Epithelial cell of prostate (primary cell): ENCODE measurements at regions not wholly inside any gene's neighbourhood (a gene's known extent, or its start where the extent isn't known, plus 50 kb on each side); places are given as distances from the start of the nearest gene placed in this dataset.
A peak's percentile ranks its signal among the peaks of the same experiment; 100 is the strongest.

ENCODE experiments used
- DNase-seq: peaks from one replicate; pipeline ENCODE4 v3.0.0-alpha.2; 2011; ENCODE audit warnings: low read depth, low spot score
- H3K27ac ChIP-seq: fragments of 450-650 bp; 2 replicates; pipeline ENCODE4 v1.5.1; 2017; ENCODE audit warnings: mild to moderate bottlenecking

DNA sequence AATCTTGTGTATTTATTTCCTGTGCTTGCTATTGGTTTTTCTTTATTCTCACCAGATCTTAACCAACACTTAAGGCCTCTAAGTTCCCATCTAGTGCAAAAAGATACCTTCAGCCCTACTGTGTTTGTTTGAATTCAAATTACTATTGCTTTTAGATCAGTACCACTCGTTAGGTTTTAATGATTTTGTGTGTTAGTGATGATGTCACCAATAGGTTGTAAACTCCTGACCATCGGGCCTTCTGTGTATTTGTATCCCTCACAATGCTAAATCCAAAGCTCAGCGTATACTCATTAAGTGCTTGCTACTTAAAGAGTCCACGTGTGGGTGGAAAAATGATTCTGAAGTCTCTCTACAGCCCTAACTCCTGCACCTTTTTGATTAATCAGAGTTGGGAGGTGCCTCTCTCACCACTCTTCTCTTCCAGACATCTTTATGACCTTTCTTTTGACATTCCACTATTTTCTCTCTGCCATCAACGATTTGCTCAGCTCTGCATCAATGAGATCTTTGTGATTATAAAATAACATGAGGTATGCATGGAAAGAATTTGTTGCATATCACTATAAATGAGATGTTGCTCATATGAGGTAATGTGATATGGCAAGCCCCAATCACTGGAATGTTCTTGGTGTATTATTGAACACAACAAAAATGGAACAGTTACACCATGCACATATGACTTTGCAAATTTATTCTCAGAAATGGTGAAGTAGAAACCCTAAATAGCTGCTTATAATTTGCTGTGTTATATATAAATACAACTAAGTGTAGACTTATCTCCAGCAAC, 55.1 kb upstream of the LAMA2 start:
- DNase-seq: no peak
- no peak overlapping the region for H3K27ac ChIP-seq

GRCh38 chr6:128826606-128827005, 56.3 kb upstream of the LAMA2 start:
- H3K27ac ChIP-seq: no peak overlapping the region
- DNase-seq: no peak

DNA sequence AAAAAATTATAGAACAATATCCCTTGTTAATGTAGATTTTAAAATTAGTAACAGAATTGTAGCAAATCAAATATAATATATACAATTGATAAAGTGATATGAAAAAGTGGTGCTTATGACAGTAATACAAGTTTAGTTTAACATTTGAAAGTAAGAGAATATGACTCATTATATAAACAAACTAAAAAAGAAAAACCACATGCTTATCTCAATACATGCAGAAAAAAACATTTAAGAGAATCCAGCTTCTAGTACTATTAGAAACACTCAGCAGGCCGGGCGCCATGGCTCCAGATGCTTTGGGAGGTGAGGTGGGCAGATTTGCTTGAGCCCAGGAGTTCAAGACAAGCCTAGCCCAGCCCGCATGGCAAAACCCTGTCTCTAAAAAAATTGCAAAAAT, 60.7 kb upstream of the LAMA2 start:
- DNase-seq: no peak
- H3K27ac ChIP-seq: no peak overlapping the region

GRCh38 chr6:128821116-128821515, 61.8 kb upstream of the LAMA2 start:
- H3K27ac ChIP-seq: no peak overlapping the region
- DNase-seq: no peak

DNA sequence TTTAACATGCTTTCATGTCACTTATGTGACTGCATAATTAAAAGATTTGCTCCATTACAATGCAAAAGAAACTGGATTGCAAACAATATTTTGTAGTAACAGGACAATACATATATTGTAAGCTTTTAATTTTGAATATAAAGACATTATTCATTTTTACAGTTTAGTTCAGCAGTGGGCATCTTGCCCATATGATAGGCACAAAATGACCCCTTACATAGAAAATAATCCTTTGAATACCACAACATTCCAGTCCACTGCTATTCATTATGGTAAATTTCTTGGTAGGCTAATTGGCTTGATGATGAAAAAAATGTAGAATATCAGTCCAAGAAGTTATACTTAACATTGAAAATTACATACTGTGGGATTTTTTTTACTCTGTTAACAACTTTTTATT, 74.1 kb upstream of the LAMA2 start:
- DNase-seq: no peak
- H3K27ac ChIP-seq: no peak overlapping the region

DNA sequence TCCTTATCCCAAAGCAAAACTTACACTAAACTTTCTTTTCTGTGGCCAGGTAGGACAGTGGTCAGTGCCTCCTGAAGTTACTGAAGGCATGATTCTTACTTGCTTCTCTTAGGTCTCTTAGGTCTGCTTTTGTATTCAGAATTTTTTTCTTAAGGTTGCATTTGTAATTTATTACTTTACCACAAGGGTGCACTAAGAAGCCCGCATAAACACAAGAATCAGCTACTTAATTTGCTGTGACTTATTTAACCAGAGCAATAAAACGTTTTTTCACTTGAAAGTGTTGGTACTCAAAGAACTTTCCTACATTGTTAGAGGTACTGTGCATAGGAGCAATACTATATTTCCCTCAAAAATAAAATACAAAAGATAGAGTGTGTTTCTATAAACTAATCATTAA, 75.4 kb upstream of the LAMA2 start:
- no peak for DNase-seq

GRCh38 chr6:128806261-128806660, 76.7 kb upstream of the LAMA2 start:
- H3K27ac ChIP-seq: no peak overlapping the region
- DNase-seq: no peak

More for the DNA sequence above, 75.4 kb upstream of the LAMA2 start:
- H3K27ac ChIP-seq: no peak overlapping the region

GRCh38 chr6:128803911-128804310, 79.0 kb upstream of the LAMA2 start:
- no peak for DNase-seq
- no peak overlapping the region for H3K27ac ChIP-seq

DNA sequence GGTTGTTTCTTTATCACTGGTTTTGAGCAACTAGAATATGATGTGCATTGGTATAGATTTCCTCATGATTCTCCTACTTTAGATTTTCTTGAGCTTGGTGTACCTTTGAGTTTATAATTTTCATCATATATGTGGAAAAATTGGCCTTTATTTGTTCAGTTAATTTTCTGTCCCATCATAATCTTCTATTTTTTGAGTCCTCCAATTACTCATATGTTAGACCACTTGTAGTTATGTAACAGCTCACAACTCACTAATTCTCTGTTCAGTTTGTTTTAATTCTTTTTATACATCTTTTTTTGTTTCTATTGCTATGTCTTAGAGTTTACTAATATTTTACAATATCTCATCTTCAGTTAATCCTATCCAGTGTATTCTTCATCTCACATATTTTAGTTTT, 81.3 kb upstream of the LAMA2 start:
- no peak overlapping the region for H3K27ac ChIP-seq
- no peak for DNase-seq

GRCh38 chr6:128784266-128784665, 98.7 kb upstream of the LAMA2 start:
- DNase-seq: no peak

GRCh38 chr6:128768187-128768586, 114.8 kb upstream of the LAMA2 start:
- no peak for DNase-seq
- H3K27ac ChIP-seq: no peak overlapping the region

More at GRCh38 chr6:128784266-128784665, 98.7 kb upstream of the LAMA2 start:
- H3K27ac ChIP-seq: no peak overlapping the region

DNA sequence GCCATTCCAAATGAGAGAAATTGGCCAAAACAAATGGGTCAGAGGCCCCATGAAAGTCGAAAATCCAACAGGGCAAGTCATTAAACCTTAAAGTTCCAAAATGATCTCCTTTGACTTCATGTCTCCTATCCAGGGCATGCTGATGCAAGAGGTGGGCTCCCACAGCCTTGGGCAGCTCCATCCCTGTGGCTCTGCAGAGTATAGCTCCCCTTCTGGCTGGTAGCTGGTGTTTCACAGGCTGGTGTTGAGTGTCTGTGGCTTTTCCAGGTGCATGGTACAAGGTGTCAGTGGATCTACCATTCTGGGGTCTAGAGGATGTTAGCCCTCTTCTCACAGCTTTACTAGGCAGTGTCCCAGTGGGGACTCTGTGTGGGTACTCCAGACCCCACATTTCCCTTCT, 115.2 kb upstream of the LAMA2 start:
- DNase-seq: no peak

DNA sequence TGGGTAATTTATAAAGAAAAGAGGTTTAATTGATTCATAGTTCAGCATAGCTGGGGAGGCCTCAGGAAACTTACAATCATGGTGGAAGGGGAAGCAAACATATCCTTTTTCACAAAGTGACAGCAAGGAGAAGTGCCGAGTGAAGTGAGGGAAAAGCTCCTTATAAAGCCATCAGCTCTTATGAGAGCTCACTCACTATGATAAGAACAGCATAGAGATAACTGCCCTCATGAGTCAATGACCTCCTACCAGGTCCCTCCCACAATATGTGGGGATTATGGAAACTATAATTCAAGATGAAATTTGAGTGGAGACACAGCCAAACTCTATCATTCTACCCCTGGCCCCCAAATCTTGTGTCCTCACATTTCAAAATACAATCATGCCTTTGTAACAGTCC, 115.8 kb upstream of the LAMA2 start:
- no peak overlapping the region for H3K27ac ChIP-seq

More for the DNA sequence above, 115.2 kb upstream of the LAMA2 start:
- no peak overlapping the region for H3K27ac ChIP-seq

GRCh38 chr6:128763599-128764300, 119.2 kb upstream of the LAMA2 start:
- no peak overlapping the region for H3K27ac ChIP-seq
- peak; percentile 66 for DNase-seq

More for the DNA sequence above, 115.8 kb upstream of the LAMA2 start:
- DNase-seq: no peak

DNA sequence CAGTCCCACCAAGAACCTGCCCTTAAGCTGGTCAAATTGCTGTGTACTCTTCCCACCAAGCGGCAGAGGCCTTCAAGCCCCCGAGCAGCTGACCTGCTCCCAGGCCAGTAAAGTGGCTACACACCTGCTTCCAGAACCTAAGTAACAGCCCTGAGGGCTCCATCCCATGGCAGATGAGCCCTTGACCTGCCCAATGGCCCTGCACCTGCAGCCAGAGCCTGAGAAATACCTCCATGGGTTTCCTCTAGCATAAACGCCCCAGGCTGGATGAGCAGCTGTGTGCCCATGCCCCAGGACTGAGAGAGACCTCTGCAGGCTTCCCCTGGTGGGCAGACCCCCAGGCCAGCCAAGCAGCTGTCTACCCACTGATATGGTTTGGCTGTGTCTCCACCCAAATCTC, 123.0 kb upstream of the LAMA2 start:
- DNase-seq: no peak

GRCh38 chr6:128759447-128759846, 123.5 kb upstream of the LAMA2 start:
- no peak overlapping the region for H3K27ac ChIP-seq
- DNase-seq: no peak

More for the DNA sequence above, 123.0 kb upstream of the LAMA2 start:
- H3K27ac ChIP-seq: no peak overlapping the region

DNA sequence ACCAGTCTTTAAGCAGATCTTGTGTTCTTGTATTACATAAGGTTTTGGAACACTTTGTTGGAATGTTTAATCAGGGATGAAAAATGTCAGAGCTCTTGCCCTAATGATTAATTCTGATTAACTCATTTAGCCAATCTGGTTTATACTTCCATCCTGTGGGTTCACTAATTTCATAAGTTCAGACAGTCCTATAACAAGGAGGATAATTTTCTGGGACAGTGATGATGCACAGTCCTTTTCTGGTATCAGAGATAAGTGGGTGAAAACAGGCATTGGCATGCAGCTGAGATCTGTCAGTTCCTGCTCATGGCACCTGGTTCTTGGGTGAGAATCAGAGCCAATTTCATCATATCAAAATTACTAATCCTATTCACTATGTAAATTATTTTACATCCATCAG, 125.0 kb upstream of the LAMA2 start:
- peak; percentile 18 for DNase-seq
- no peak overlapping the region for H3K27ac ChIP-seq

DNA sequence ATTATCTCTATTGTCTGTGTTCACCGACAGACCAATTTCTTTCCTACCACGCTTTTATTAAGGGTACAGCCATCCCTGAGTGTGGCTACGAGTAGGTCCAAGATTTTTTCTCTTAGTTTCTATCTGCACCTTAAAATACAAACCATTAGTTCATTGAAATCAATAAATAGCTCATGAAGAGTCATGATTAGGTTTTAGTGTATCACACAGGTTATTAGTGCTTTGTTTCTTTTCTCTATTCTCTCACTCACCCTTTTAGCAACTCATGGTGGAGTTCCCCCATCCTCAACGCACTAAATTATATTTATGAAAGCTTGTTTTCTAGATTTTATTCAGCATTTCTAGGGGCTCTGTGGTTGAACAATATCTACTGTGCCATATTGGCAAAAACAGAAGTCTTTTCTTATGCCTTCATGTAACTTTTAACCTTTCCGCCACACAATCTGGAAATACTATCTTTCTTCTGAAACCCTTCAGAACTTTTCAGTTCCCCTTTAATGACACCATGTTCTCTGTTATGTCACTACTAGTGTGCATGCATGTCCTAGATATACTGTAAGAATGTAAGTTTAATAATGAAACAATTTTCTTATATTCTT, 128.2 kb upstream of the LAMA2 start:
- H3K27ac ChIP-seq: no peak overlapping the region
- DNase-seq: no peak

DNA sequence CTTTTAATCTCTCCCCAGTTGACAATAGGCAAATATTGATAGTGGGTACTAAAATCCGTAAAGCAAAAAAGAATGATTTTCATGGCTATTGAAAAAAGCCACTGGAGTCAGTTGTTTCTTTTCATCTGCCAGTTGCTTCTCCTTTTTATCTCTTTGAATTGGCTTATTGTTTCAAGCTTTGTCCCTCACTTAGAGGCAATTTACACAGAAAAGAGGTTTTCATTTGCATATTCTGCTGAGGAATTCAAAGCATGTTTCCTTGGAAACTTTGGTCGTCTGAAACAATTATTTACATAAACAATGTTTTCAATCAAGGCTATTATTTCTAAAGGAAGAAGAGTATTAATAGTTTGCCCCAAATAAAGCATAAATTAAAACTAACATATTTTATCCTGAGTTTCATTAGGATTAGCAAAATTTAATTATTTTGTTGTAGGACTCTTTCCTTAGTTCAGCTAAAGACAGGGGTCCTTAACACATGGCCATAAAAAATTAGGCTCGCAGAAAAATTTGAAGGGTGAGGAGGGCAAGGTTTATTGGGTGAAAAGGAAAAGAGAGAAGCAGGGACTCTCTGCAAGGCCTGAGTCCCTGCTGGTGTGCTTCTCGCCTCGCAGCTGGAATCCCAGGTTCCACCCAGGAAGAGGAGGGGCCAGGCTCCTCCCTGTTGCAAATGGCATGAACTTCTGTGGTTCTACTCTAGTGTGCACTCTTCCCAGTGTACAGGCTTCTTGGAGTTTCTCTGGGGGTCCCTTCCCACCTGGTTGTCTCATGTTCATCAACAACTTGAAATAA, 138.8 kb upstream of the LAMA2 start:
- DNase-seq: no peak
- H3K27ac ChIP-seq: no peak overlapping the region

DNA sequence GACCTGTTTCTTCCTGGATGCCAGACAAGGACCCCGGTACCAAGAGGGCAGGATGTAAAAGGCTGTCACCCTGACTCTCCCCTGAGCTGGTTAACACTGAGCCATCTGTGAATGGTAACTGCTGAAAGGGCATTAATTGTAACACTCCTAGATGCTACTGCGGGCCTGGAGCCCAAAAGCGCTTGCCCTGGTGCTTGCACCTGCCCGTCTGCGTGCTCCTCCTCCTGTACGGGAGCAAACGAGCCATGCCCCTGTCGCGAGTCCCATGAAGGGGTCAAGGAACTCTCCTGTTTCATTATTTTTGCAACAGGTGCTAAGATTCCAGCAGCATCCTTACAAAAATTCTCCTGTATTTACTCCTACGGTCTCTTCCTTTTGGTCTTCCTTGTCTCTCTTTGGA, 140.0 kb upstream of the LAMA2 start:
- no peak overlapping the region for H3K27ac ChIP-seq
- no peak for DNase-seq

GRCh38 chr6:128740951-128741350, 142.0 kb upstream of the LAMA2 start:
- H3K27ac ChIP-seq: no peak overlapping the region
- no peak for DNase-seq
